HepG2 (cell line): ENCODE measurements at regions not wholly inside any gene's neighbourhood (a gene's known extent, or its start where the extent isn't known, plus 50 kb on each side); places are given as distances from the start of the nearest gene placed in this dataset.
"Not testable (repeated sequence)": the region's sequence is repeated elsewhere in the genome, so short reads cannot be mapped to it uniquely, and the experiment has no call there.

Source experiments
- ATAC-seq: fragments of 200-7000 bp; cut with Tn5 transposase; 3 replicates; pipeline ENCODE4 v1.9.1; 2020; ENCODE audit warnings: mild to moderate bottlenecking, moderate library complexity
- BruUV-seq: library from RNA; stranded (reverse); fragments of 400-500 nt; replicated peaks from 2 replicates; lab custom pipeline; 2021; lab: Mats Ljungman, UMichigan
- CTCF ChIA-PET: fragments of 300-600 bp; formaldehyde crosslinking; extraction: SDS; loops from one replicate; lab custom pipeline; 2021; ENCODE audit warnings: low total read pairs, inconsistent platforms, low intra/inter-chr PET ratio; lab: Yijun Ruan, JAX
- POLR2A ChIA-PET: fragments of 350-600 bp; sonication (Branson Sonifier 250); formaldehyde crosslinking; loops from one replicate; lab custom pipeline; 2020; ENCODE audit warnings: antibody characterized with exemption, inconsistent platforms; lab: Yijun Ruan, JAX
- DNase-seq: peaks from one replicate; pipeline ENCODE4 v3.0.0-alpha.2; 2015; ENCODE audit warnings: low spot score
- FAIRE-seq: peaks from 3 replicates; lab custom pipeline; 2011; peaks lifted over from hg19 to GRCh38; lab: Jason Lieb, UNC
- H2AFZ ChIP-seq: one replicate; pipeline ENCODE4 v1.6.1; 2011; ENCODE audit warnings: low read length, inconsistent platforms
- H3K27ac ChIP-seq: fragments of 300-600 bp; 3 replicates; pipeline ENCODE4 v1.8.0; 2011; ENCODE audit warnings: mixed run types, mild to moderate bottlenecking, mixed read lengths, low read length, inconsistent platforms; ENCODE audit not compliant: insufficient read depth; ENCODE audit errors: extremely low read length
- H3K27me3 ChIP-seq, 2 experiments: fragments of 200-600 bp in 1 of 2; 2 replicates in 1 of 2; 3 replicates in 1 of 2; pipeline versions ENCODE4 v1.6.0 to v1.8.0; 2011; ENCODE audit warnings: low read length in 2 of 2, mild to moderate bottlenecking in 2 of 2, moderate library complexity in 2 of 2, inconsistent platforms in 1 of 2; ENCODE audit not compliant: insufficient read depth in 2 of 2, control insufficient read depth in 1 of 2
- H3K36me3 ChIP-seq, 2 experiments: fragments of 200-600 bp in 1 of 2; replicated peaks in 1 of 2; 2 replicates in 1 of 2; 3 replicates in 1 of 2; pipeline versions ENCODE4 v1.5.1 to v1.8.0; 2011; ENCODE audit warnings: low read length in 2 of 2, inconsistent platforms in 1 of 2; ENCODE audit not compliant: insufficient read depth in 2 of 2, control insufficient read depth in 1 of 2
- H3K4me1 ChIP-seq: 2 replicates; pipeline ENCODE4 v1.5.1; 2012; ENCODE audit warnings: low read length, inconsistent platforms; ENCODE audit not compliant: insufficient read depth
- H3K4me2 ChIP-seq: 2 replicates; pipeline ENCODE4 v1.6.0; 2011; ENCODE audit warnings: low read depth, low read length, inconsistent platforms
- H3K4me3 ChIP-seq, 3 experiments: fragments of 200-600 bp in 1 of 3; sonication (generic), shearing (Covaris generic) in 1 of 3; replicated peaks in 1 of 3; 2 replicates each; pipeline ENCODE4 v1.5.1; 2011 to 2016; ENCODE audit warnings: low read length in 3 of 3, inconsistent platforms in 2 of 3, low read depth in 2 of 3, mild to moderate bottlenecking in 2 of 3, control low read depth in 1 of 3, mixed read lengths in 1 of 3; ENCODE audit not compliant: insufficient read depth in 1 of 3
- H3K79me2 ChIP-seq: one replicate; pipeline ENCODE4 v1.6.1; 2011; ENCODE audit warnings: low read length, inconsistent platforms; ENCODE audit not compliant: insufficient read depth
- H3K9ac ChIP-seq: 2 replicates; pipeline ENCODE4 v1.6.0; 2011; ENCODE audit warnings: mild to moderate bottlenecking, low read depth, low read length, inconsistent platforms; ENCODE audit not compliant: insufficient read depth
- H3K9me3 ChIP-seq: 2 replicates; pipeline ENCODE4 v1.5.1; 2012; ENCODE audit warnings: mild to moderate bottlenecking, low read length
- H4K20me1 ChIP-seq: 2 replicates; pipeline ENCODE4 v1.6.0; 2011; ENCODE audit warnings: inconsistent platforms, mild to moderate bottlenecking, low read length, moderate library complexity; ENCODE audit not compliant: insufficient read depth
- WGBS: methylation state at CpG from one replicate; pipeline ENCODE4 v1.1.6; 2017; ENCODE audit warnings: low lambda C conversion rate; 5-methylcytosine and 5-hydroxymethylcytosine counted together
- in situ Hi-C: cut with HindIII; loops from 2 replicates; pipeline ENCODE4 v1.10.0; 2017; ENCODE audit warnings: low pct_unique_long_range_greater_than_20kb; ENCODE audit not compliant: extremely low pct_ligation_motif_present
- intact Hi-C: fragments of 100-400 bp; cut with micrococcal nuclease; formaldehyde crosslinking; loops from one replicate; pipeline ENCODE4 v1.10.0; 2022; ENCODE audit not compliant: unreplicated experiment

- DNase-seq: not testable (repeated sequence)
These were observed 53.4 kb upstream of the FCGR2A start for GRCh38 chr1:161451698-161452348.

GRCh38 chr1:161447760-161448332 is 57.4 kb upstream of the FCGR2A start:
- DNase-seq, H3K9me3 ChIP-seq, BruUV-seq, intact Hi-C loops, CTCF ChIA-PET, FAIRE-seq, in situ Hi-C loops, H3K27ac ChIP-seq, H3K4me2 ChIP-seq, H3K79me2 ChIP-seq, H3K36me3 ChIP-seq, H3K4me3 ChIP-seq, POLR2A ChIA-PET, H2AFZ ChIP-seq, H3K4me1 ChIP-seq, H3K27me3 ChIP-seq, H4K20me1 ChIP-seq, H3K9ac ChIP-seq: not testable (repeated sequence)
- peak; percentile 5 for ATAC-seq
- no CpG with 5 or more reads among the region's 66 CpGs for WGBS

More at GRCh38 chr1:161451698-161452348, 53.4 kb upstream of the FCGR2A start:
- H3K4me2 ChIP-seq, POLR2A ChIA-PET, in situ Hi-C loops, FAIRE-seq, H3K79me2 ChIP-seq, H3K36me3 ChIP-seq, H2AFZ ChIP-seq, H3K9me3 ChIP-seq, H3K27me3 ChIP-seq, H3K4me1 ChIP-seq, H3K9ac ChIP-seq, H4K20me1 ChIP-seq, intact Hi-C loops, CTCF ChIA-PET, BruUV-seq, H3K4me3 ChIP-seq, H3K27ac ChIP-seq: not testable (repeated sequence)
- no CpG with 5 or more reads among the region's 29 CpGs for WGBS
- peak; percentile 9 for ATAC-seq

- H3K36me3 ChIP-seq, intact Hi-C loops, H3K4me2 ChIP-seq, FAIRE-seq, in situ Hi-C loops, H3K9me3 ChIP-seq, H3K27me3 ChIP-seq, H3K27ac ChIP-seq, H4K20me1 ChIP-seq, H3K9ac ChIP-seq, DNase-seq, POLR2A ChIA-PET, H3K4me1 ChIP-seq, CTCF ChIA-PET, H3K4me3 ChIP-seq, H2AFZ ChIP-seq, BruUV-seq, H3K79me2 ChIP-seq: not testable (repeated sequence)
- peak; percentile 36 for ATAC-seq
- no CpG with 5 or more reads among the region's 79 CpGs for WGBS
These were observed 58.1 kb upstream of the FCGR2A start for GRCh38 chr1:161447040-161447759.

GRCh38 chr1:161444725-161445124 is 60.5 kb upstream of the FCGR2A start:
- ATAC-seq: peak; percentile 42
- H3K4me3 ChIP-seq, BruUV-seq, H3K9ac ChIP-seq, H3K9me3 ChIP-seq, H4K20me1 ChIP-seq, CTCF ChIA-PET, POLR2A ChIA-PET, in situ Hi-C loops, H3K27ac ChIP-seq, intact Hi-C loops, H3K4me1 ChIP-seq, H2AFZ ChIP-seq, DNase-seq, H3K4me2 ChIP-seq, H3K36me3 ChIP-seq, FAIRE-seq, H3K27me3 ChIP-seq, H3K79me2 ChIP-seq: not testable (repeated sequence)
- WGBS: 67% methylated on average over 13 of the region's 18 CpGs
